Occipital lobe (tissue), 1 donor: ENCODE measurements at regions not wholly inside any gene's neighbourhood (a gene's known extent, or its start where the extent isn't known, plus 50 kb on each side); places are given as distances from the start of the nearest gene placed in this dataset.

Experiments used
- DNase-seq: peaks from one replicate; lab custom pipeline; 2025; lab: John Stamatoyannopoulos, UW

DNA sequence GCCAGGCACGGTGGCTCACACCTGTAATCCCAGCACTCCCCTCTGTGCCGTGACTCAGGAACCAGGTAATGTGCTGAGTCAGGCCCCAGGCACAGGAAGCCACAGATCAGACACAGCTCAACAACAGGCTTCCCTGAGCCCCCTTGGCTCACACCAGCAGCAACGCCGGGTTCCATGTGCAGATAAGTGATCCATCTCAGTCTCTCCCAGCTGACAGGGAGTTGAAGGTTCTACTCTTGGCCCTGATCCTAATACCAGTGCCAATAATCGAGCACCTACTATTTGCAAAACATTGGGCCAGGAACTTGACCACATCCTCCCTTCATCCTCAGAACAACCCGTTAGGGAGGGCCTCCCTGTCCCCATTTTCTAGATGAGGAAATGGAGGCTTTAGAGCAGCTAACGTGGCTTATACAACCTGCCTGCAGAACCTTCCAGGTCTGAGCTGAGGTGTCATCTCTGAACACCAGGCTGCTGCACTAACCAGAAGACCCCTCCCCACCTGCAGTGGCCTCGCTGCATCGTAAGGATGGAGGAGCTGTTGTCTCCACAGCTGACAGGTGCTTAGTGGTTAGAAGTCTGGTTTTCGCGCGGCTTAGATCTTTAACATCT, 64.8 kb upstream of the AMZ2 start:
- DNase-seq = no peak

DNA sequence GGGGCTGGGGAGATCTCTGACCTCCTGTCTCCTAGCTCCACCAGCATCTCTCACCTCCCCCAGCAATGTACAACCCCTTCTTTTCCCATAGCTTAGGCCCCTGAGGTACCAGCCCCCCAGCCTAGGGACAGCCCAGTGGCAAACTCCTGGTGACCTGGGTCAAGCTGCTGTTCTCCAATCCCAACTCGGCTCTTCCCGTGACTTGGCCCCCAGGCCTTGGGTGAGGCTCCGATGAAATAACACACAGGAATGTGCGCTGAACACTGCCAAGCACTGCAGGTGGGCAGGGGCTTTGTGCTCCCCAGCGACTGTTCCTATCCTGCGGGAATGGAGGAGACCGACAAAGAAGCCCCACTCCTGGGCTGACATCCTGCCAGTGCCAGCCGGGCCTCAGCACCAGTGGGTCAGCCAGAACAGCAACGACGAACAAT, 63.7 kb upstream of the AMZ2 start:
- no peak for DNase-seq

DNA sequence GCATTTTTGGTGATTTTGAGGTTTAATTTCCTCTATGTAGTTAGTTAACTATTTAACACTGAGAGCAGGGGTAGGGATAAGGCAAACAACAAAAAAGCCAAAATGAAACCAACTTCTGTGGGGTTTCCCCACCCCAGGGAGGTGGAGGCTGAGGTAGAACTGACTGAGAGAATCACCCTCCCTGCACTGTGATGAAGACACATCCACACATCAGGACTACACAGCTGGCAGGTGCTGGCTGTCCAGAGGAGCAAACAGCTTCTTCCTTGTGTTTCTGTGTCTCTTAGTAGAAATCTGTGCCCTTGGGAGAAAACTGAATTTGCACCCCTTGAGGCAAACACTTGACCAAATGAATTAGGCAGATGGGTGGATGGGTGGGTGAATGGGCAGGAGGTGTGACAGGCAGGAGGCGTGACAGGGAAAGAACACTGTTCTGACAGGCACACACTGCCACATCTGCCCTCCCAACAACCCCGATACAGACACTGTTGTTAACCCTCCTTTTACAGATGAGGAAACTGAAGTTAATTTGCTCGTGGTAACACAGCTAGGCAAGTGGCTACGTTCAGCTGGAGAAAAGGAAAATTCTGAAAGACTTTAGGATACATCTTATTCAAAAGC, 62.9 kb upstream of the AMZ2 start:
- no peak for DNase-seq

DNA sequence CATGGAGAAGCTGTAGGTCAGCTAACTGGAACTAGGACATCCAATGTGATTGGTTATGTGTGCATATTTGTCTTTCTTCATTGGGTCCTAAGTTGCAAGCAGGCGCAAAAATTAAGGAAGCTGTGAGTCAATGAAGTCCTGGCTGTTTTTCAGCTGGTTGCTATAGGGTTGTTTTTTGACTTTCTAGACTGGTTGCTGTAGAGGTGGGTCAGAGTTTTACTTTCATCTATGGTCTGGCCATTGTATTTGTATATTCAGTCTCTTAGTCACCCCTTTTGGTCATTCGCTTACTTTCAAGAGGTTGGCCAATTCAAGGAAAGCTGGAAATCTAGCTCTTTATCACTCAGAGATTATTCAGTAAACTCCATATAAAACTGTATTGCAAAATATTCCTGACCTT, 62.0 kb upstream of the AMZ2 start:
- DNase-seq = no peak

- no peak for DNase-seq
Observed at GRCh38 chr17:68190495-68190894, 57.3 kb upstream of the AMZ2 start.

- no peak for DNase-seq
Observed at GRCh38 chr17:68195667-68196393, 52.0 kb upstream of the AMZ2 start.

DNA sequence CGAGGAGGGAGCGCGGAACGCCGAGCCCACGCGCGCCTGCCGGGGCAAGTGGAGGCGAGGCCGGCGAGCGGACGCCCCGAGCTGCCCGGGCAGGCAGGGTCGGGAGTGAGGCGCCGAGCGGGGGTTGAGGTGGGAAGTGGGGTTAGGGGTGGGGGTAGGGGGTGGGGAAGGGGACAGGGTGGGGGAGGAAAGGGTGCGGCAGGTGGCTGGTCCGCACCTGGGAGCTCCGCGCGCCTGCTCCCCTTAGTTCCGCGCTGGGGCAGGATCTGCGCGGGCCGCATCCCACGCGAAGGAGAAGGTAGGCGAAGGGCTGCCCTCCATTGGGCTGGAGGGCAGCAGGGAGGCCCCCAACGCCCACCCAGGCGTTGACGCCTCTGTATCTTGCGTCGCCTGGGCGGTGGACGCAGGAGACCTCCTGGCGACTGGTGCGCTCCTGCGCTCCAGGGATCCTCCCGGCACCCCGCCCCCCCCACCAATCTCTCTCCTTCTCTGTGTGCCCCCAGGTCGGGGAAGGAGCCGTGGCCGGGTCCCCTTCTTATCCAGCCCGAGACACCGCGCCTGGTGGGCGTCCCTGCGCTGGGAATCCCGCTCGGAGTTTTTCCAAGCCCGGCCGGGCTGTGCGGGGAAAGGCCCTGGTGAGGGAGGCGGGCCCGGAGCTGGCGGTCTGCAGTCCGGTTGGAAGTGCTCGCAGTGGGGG, 51.3 kb upstream of the AMZ2 start:
- DNase-seq = no peak

GRCh38 chr17:68197091-68197996, 50.5 kb upstream of the AMZ2 start:
- DNase-seq = no peak

- no peak for DNase-seq
Observed at GRCh38 chr17:68197997-68198930, 49.6 kb upstream of the AMZ2 start.
